ENCODE measurements at regions not wholly inside any gene's neighbourhood (a gene's known extent, or its start where the extent isn't known, plus 50 kb on each side); places are given as distances from the start of the nearest gene placed in this dataset.

GRCh38 chr12:132416121-132416673, 73.8 kb upstream of the FBRSL1 start:
- peaks cover 0 to 8% of the 10 kb centered on the region in 2 experiments; a peak in 3 of 5 replicates for H3K9me3 Mint-ChIP-seq
- Histone ChIP-seq H4K5ac (ENCODE audit: insufficient read length, low read depth, low read length) (no peak overlapping the region), H3K18ac (ENCODE audit: insufficient read length, low read depth, low read length) (no peak overlapping the region), H3K27ac (ENCODE audit: insufficient read length, low read depth, low read length) (no peak overlapping the region), H2BK5ac (ENCODE audit: insufficient read length, low read length) (no peak overlapping the region), H3K4me1 (ENCODE audit: insufficient read depth, low read length) (no peaks in the 10 kb centered on the region), H2AK5ac (ENCODE audit: insufficient read length, low read length) (no peak overlapping the region), H3K9me3 (ENCODE audit: control insufficient read depth, low read depth, low read length) (no peaks in the 10 kb centered on the region), H3K79me1 (ENCODE audit: insufficient read depth, low read depth, low read length, poor library complexity, severe bottlenecking) (no peaks in the 10 kb centered on the region), H2AFZ (ENCODE audit: low read length) (no peak overlapping the region), H3K79me2 (ENCODE audit: insufficient read depth, low read length) (no peaks in the 10 kb centered on the region), H2BK12ac (ENCODE audit: insufficient read length, low read depth, low read length) (no peak overlapping the region), H2BK15ac (ENCODE audit: low read depth, low read length) (no peak overlapping the region), H4K20me1 (ENCODE audit: control insufficient read depth, insufficient read depth, insufficient read length) (no peaks in the 10 kb centered on the region), H3K4ac (ENCODE audit: low read depth, low read length) (no peak overlapping the region), H3K23me2 (ENCODE audit: insufficient read length, low read depth, low read length, poor library complexity, severe bottlenecking) (no peaks in the 10 kb centered on the region), H3K4me2 (ENCODE audit: insufficient read depth, insufficient read length, low read length) (no peak overlapping the region), H3T11ph (ENCODE audit: low read length) (no peak overlapping the region), H2BK120ac (ENCODE audit: low read depth, low read length, poor library complexity, severe bottlenecking) (no peak overlapping the region), H3K9ac (ENCODE audit: extremely low read depth, insufficient read length, low read length) (no peak overlapping the region), H3K14ac (ENCODE audit: insufficient read depth, low read length) (no peak overlapping the region), H3K27me3 (ENCODE audit: insufficient read depth, low read length) (peaks cover 21% of the 10 kb centered on the region), H3K56ac (ENCODE audit: insufficient read length, low read depth, low read length) (no peak overlapping the region), H3K23ac (ENCODE audit: insufficient read length, low read depth, low read length) (no peak overlapping the region), H4K91ac (ENCODE audit: insufficient read length, low read depth, low read length) (no peak overlapping the region), H2BK20ac (ENCODE audit: low read depth, low read length, poor library complexity, severe bottlenecking) (no peak overlapping the region), H4K8ac (replicated peaks; ENCODE audit: insufficient read length, low read depth, low read length) (no peak overlapping the region)
- DNase-seq = no peak
- no peaks in the 10 kb centered on the region; a peak in 1 of 7 replicates for H3K36me3 Mint-ChIP-seq (ENCODE audit: insufficient read depth in 1 of 3, low read depth in 3 of 3)
- peaks cover 65% of the 10 kb centered on the region for H3K27me3 Mint-ChIP-seq (ENCODE audit: low read depth)
- no peak overlapping the region for H3K27ac Mint-ChIP-seq
- no peak for TF ChIP-seq CTCF (conservative IDR thresholded peaks at IDR 0.05)
- no peaks in the 10 kb centered on the region for H3K4me1 Mint-ChIP-seq
- H3K4me3 Mint-ChIP-seq = no peak overlapping the region
- no CpG with 5 or more reads among the region's 25 CpGs for WGBS (ENCODE audit: extremely low coverage, insufficient read length, low lambda C conversion rate)
